IPS-NIHi11 (cell line): ENCODE measurements at regions not wholly inside any gene's neighbourhood (a gene's known extent, or its start where the extent isn't known, plus 50 kb on each side); places are given as distances from the start of the nearest gene placed in this dataset.
"Not testable (repeated sequence)": the region's sequence is repeated elsewhere in the genome, so short reads cannot be mapped to it uniquely, and the experiment has no call there.

Experiments
- DNase-seq: peaks from one replicate; pipeline ENCODE4 v3.0.0; 2012; ENCODE audit warnings: mixed read lengths, low spot score

DNA sequence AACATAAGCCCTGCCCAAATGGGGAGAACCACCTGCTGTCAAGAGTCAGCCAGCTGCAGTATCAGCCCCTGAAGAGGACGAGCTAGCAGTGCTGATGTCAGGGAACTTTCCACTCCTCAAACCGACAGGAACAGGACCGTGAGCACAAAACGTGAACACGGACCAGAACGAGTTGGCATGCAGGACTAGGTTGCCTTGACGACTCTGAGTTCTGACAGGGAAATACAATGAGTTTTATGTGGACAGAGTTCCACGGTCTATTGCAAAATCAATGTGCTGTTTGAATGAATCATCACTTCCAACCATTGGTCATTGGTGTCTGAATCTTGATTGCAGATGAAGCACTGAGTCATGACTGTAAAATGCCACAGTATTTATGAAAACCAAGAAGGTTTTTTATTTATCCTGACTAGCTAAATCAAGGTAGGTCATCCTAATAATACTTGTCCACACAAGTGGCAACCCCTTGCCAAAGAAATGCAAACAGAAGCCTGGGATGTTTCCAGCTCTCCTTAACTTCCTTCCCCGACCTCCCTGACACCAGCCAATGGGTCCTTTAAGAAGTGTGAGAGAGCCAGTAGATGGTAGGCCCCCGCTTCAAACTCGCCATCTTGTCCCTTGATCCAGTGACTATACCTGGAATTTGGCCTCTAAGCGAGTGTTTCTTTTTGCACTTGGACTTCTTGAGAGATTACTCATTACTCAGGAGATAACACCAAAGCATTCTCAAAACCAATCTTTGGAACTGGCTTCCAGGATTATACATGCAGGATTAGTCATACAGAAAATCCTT is 119.6 kb downstream of the ASB7 start:
- peak; percentile 35 for DNase-seq

DNA sequence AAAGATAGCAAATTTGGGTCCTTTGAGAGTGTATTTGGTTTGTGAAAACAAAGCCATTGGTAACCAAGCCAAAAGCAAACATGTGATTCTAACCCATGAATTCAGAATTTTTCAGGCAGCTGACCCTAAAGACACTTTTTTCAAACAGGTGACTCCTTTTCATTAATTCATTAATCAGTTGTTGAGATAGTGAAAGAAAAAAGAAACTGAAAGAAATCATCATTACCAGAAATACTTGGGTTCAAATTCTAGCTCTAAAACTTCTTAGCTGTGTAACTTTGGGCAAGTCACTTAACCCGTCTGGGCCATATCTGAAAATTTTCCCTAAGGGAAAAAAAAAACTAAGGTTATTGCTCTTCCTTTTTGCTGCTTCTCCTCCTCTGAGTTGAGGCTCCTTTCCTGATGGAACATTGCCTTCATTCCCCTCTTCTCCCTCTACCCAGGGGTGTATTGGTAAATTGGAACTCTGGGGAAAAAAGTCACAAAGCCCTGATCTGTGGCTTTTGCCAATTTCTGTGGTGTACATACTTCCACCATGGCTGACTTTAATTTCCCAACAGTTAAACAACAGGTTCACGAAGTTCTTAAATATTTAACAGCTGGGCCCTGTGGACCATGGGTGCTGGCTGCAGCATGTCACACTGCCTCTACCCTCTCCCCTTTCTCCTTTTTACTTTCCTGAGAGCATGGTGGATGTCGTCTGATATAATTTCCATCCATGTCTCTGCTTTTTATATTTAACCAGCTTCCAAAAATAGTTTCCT is 120.3 kb downstream of the ASB7 start:
- no peak for DNase-seq

DNA sequence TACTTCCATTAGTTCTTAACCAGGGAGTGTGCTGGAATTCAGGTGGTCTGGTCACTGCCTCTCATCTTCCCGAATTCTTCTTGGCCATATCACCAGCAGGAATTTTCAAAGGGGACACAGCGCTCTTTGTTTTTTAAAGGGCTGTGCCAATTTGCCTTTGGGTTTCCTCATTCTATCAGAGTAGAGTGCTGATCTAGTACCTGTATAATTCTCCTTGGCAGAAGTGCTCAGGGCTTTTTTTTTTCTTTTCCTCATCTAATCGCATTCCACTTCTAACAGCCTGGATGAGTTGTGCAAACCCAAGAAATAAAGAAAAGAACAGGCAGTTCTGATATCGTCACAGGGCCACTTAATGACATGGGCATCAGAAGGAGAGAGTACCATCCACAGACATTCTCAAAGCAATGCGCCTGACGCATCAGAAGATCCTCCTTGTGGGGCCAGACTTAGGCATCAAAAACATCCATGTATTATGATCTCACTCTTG is 121.0 kb downstream of the ASB7 start:
- DNase-seq: no peak

DNA sequence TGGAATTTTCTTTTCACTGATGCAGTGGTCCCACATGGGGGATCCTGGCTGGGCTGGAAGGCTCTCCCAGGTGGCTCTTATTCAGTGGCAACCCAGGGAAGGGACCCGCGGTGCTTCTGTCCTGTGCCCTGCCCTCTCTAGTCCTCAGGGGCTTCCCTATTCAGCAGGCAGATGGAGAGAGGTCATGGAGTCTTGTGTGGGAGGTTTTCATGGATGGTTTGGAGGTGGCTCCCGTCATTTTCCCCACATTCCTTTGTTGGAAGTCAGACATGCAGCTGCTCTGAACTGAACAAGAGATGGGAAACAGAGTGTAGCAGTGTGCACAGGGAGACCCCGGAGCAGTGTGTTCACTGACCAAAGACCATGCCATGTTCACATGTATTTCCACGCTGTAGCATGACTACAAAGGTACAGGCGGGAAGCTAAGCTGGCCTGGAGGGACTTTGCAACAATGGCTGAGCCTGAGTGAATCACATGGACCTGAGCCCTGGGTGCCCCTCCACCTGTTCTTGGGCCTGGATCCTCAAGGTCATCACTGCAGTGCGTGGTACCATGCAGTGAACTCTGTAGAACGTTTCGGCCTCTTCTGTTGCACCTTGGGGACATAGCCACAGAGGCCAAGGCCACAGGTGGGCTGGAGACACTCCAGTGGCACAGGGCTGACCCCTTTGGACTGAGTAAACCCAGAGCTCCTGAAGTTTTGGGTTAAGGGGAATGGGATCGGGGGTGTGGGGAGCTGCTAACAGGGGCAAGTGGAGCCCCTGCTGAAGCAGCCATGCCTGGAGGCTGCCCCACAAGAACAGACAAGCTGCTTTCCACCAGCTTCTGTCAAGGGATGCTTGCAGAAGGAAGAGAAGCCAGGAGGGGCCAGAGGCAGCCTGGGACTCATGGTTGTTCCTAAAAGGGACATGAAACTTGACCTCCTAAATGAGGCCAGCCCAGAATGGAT is 123.0 kb downstream of the ASB7 start:
- DNase-seq: no peak

DNA sequence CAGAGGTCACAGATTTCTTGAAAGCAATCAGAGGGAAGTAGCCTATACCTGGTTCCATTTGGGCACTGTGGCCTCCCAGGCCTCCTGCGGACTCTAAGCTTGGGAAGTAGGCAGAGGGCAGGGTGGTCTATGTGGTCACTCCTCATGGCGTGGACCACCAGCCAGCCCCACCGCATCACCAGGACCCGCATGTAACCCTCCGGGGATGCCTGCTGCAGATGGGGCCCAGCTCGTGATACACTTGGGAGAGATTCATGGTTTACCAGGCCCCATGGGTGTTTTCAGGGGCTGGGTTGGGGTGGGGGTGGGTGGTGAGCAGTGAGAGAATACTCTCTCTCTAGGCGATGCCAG is 123.7 kb downstream of the ASB7 start:
- DNase-seq: no peak

GRCh38 chr15:100726421-100727190 is 124.2 kb downstream of the ASB7 start:
- DNase-seq: no peak

DNA sequence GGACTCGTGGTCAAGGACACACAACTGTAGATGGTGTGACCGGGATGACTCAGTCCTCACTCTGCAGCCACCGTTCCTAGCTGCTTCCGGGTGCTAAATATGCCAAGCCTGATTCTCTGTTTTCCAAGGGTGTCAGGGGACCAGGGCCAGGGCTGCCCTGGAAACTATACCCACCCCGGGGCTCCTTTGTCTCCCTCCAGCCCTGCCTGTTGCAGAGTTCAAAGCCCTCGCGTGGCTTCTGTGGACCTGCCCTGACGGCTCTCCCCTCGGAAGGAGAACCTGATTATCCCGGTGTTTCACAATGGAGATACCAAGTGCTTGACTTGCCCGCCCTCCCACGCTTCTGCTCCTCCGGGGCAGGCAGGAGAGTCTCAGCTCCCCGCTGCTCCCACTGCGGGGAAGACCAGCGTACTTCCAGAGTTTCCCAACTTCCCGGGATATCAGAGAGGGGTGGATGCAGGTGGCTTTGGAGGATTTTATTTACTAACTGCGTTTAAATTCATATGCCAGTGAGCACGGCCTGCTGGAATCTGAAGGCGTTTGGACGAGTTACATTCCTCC is 125.0 kb downstream of the ASB7 start:
- no peak for DNase-seq

DNA sequence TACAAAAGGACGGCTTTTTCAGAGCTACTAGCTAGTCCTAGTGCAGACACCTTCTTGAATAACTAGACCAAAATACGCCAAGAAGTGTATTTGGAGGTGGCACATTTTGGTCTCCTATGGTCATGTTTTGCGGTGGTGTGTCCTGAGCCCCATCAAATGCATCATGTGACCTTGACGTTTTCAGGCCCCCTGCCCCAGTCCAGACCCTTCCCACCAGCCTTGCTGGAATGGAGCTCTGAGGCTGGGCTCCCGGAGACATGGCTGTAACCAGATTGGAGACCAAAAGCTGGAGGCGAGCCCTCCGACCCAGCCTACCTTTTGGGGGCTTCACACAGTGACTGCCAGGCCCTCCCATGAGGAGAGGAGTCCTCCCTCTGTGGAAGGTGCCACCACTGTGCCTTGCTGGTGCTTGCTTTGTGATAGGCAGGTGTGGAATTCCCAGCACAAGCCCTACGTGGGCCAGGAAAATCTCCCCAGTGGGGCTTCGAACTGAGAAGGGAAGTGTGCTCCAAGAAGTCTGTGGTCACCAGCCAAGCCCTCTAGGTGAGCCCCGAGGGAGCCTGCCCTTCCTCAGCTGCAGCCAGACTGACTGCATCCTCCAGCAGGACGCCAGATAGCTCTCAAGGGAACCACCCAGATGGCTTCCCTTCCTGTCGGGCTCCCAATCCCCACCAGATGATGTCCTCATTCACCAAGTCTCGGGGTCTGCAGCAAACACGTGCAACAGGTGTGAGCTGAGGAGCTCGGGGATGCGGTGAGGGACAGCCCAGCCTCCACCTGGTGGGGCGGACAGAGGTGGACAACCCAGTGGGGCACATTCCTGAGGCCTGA is 126.2 kb downstream of the ASB7 start:
- no peak for DNase-seq

DNA sequence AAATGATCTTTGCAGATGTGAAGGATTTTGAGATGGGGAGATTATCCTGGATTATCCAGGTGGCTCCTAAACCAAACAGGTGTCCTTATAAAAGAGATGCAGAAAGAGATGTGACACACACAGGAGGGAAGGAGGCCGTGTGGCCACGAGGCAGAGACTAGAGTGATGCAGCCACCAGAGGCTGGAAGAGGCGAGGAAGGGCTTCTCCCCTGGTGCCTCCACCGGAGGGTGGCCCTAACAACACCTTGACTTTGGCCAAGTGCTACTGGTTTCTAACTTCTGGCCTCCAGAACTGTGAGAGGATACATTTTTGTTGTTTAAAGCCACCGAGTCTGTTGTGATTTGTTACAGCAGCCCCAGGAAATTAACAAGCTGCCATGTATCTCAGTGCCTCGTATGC is 127.1 kb downstream of the ASB7 start:
- DNase-seq: no peak

DNA sequence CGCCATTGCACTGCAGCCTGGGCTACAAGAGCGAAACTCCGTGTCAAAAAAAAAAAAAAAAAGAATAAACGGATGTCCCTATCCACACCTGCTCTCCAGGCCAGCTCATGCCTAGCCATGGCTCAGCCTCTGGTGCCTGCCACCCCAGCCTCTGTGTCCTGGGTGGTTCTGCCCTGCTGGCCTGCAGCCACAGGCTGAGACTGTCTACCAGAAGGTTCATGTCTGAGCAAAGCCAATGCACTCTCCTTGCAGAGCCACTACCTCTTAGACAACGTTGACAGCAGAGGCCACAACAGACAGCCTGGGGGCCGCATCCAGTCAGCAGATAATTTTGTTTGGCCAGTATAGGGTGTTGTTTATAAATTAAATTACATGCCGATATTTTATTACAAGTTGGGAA is 127.7 kb downstream of the ASB7 start:
- DNase-seq: no peak

DNA sequence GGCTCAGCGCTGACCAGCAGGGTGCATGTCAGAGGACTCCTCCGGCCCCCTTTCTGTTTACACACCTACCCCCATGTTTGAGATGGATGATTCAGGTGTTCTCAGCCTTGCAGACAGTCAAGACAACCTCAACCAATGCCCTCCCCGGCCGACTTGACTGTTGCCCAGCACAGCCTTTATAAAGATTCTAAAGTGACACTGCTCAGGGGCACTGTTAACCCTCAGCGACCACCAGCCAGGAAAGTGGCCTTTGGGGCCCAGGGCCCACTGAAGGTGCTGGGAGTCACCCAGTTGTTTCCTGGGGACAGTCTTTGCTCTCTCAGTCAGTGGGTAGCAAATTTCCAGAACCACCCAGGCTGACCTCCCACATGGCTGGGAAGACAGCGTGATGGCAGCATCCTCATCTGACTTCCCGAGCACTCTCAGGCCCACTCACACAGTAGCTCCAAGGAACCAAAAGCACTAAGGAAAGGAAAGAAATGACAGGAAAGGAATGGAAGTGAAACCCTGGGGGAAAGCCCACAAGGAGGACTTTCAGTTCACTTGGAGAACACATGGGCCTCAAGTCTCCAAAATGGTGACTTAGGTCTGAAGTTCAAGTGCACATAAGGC is 128.4 kb downstream of the ASB7 start:
- no peak for DNase-seq

GRCh38 chr15:100731267-100732152 is 129.1 kb downstream of the ASB7 start:
- DNase-seq: no peak

GRCh38 chr15:100732211-100733055 is 130.0 kb downstream of the ASB7 start:
- DNase-seq: no peak

- no peak for DNase-seq
These were observed 130.9 kb downstream of the ASB7 start for GRCh38 chr15:100733101-100733842.

- DNase-seq: not testable (repeated sequence)
These were observed 131.4 kb downstream of the ASB7 start for GRCh38 chr15:100733843-100734185.

DNA sequence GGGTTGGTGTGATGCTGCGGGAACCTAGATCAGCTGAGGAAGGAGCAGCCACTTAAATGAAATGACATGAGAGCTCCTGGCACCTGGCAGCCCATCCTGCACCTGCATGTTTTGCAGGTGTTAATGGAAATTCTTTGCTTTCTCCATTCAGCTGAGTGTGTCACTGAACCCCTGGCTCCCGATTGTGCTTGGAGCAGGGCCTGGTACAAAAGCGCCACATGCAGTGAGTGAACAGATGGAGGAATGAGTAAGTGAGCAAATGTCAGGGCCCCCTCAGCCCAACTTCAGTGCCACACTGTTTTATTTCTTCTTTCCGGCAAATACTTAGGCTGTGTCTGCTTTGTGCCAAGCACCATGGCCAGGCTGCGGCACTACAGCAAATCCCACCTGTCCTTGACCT is 132.2 kb downstream of the ASB7 start:
- no peak for DNase-seq
